Transverse colon (tissue), 4 donors: ENCODE measurements at regions not wholly inside any gene's neighbourhood (a gene's known extent, or its start where the extent isn't known, plus 50 kb on each side); places are given as distances from the start of the nearest gene placed in this dataset.

Experiments used
- DNase-seq: peaks from one replicate; pipeline ENCODE4 v3.0.0-alpha.2; 2019
- H3K27ac ChIP-seq, 4 donors: fragments of 200-600 bp; sonication (generic); 2 replicates each; pipeline ENCODE4 v1.5.1; 2016 to 2018; ENCODE audit warnings: inconsistent platforms in 4 of 4
- H3K27me3 ChIP-seq: fragments of 200-600 bp; sonication (generic); 2 replicates; pipeline ENCODE4 v1.5.1; 2017; ENCODE audit warnings: inconsistent platforms
- H3K36me3 ChIP-seq, 4 donors: fragments of 200-600 bp; sonication (generic); 2 replicates each; pipeline ENCODE4 v1.5.1; 2017 to 2019; ENCODE audit warnings: inconsistent platforms in 4 of 4
- H3K4me1 ChIP-seq, 4 donors: fragments of 200-600 bp; sonication (generic); 2 replicates each; pipeline ENCODE4 v1.5.1; 2017 to 2020; ENCODE audit warnings: inconsistent platforms in 4 of 4
- H3K4me3 ChIP-seq, 4 donors: fragments of 200-600 bp; sonication (generic); 1 replicate in 1 of 4; 2 replicates in 3 of 4; pipeline versions ENCODE4 v1.5.1 to v1.6.1; 2017 to 2019; ENCODE audit warnings: inconsistent platforms in 4 of 4
- H3K9me3 ChIP-seq, 2 donors: fragments of 200-600 bp; sonication (generic); 2 replicates each; pipeline ENCODE4 v1.5.1; 2017 to 2019; ENCODE audit warnings: inconsistent platforms in 2 of 2
- CTCF ChIP-seq, 5 experiments: fragments of 200-600 bp in 3 of 5; fragments of 450-650 bp in 2 of 5; sonication (generic) in 3 of 5; IDR thresholded peaks; 1 replicate in 2 of 5; 2 replicates in 3 of 5; pipeline ENCODE4 v1.5.1; 2016 to 2017; ENCODE audit warnings: antibody characterized with exemption in 5 of 5, inconsistent platforms in 3 of 5, mild to moderate bottlenecking in 2 of 5, moderate library complexity in 1 of 5
- EP300 ChIP-seq: sonication (generic); formaldehyde crosslinking; IDR thresholded peaks from one replicate; pipeline ENCODE4 v1.6.1; 2017; ENCODE audit warnings: antibody characterized with exemption, low read depth
- POLR2A ChIP-seq: fragments of 450-650 bp; IDR thresholded peaks from one replicate; pipeline ENCODE4 v1.6.1; 2016; ENCODE audit warnings: antibody characterized with exemption, mild to moderate bottlenecking, moderate library complexity
- POLR2AphosphoS5 ChIP-seq, 3 donors: sonication (generic); formaldehyde crosslinking; IDR thresholded peaks; one replicate each; pipeline ENCODE4 v1.6.1; 2016; ENCODE audit warnings: antibody characterized with exemption in 3 of 3
- WGBS, 2 donors: methylation state at CpG; one replicate each; pipeline ENCODE4 v1.1.5; 2018; ENCODE audit warnings: low coverage in 1 of 2; 5-methylcytosine and 5-hydroxymethylcytosine counted together
- in situ Hi-C, 4 donors: fragments of 200-750 bp; cut with MboI; loops; one replicate each; pipeline versions ENCODE4 v1.15.0 to v1.15.1; 2017; ENCODE audit warnings: low sequenced_read_pairs in 3 of 4, low pct_ligation_motif_present in 1 of 4, low pct_unique_long_range_greater_than_20kb in 1 of 4
- intact Hi-C: fragments of 100-400 bp; cut with DNase I; formaldehyde crosslinking; loops from one replicate; pipeline ENCODE4 v1.15.1; 2023; ENCODE audit warnings: low total_unique reads

- Histone ChIP-seq H3K36me3 (no peaks in the 10 kb centered on the region), H3K4me1 (no peaks in the 10 kb centered on the region), H3K9me3 (no peaks in the 10 kb centered on the region), H3K27ac (no peak overlapping the region), H3K4me3 (no peak overlapping the region), H3K27me3 (no peaks in the 10 kb centered on the region)
- TF ChIP-seq POLR2AphosphoS5 (IDR thresholded peaks at IDR 0.05) (no peak), EP300 (no peak), CTCF (IDR thresholded peaks at IDR 0.05) (no peak), POLR2A (no peak)
- intact Hi-C loops: no loop called here
- whole genome bisulfite sequencing, 2 donors: 0 to 26% methylated on average over 1 of the region's 1 CpG
- in situ Hi-C loops: no loop called here
- no peak for DNase-seq
Measured at GRCh38 chr6:22017272-22017671, 279.6 kb downstream of the PRL start.

- DNase-seq: no peak
- in situ Hi-C loops (no loop called here), intact Hi-C loops (no loop called here)
- Histone ChIP-seq H3K9me3 (no peaks in the 10 kb centered on the region), H3K36me3 (no peaks in the 10 kb centered on the region), H3K4me1 (no peaks in the 10 kb centered on the region), H3K4me3 (no peak overlapping the region), H3K27me3 (no peaks in the 10 kb centered on the region), H3K27ac (no peak overlapping the region)
- WGBS, 2 donors: 59 to 79% methylated on average over 4 of the region's 4 CpGs
- no peak for TF ChIP-seq POLR2A
- TF ChIP-seq POLR2AphosphoS5 (IDR thresholded peaks at IDR 0.05): no peak
- no peak for TF ChIP-seq EP300
- TF ChIP-seq CTCF (IDR thresholded peaks at IDR 0.05): no peak
Measured at GRCh38 chr6:22017766-22018165, 279.1 kb downstream of the PRL start.

- no peaks in the 10 kb centered on the region for H3K4me1 ChIP-seq
- no peak for DNase-seq
- H3K9me3 ChIP-seq: no peaks in the 10 kb centered on the region
- intact Hi-C loops: no loop called here
- WGBS, 2 donors: 83 to 91% methylated on average over 4 to 5 of the region's 5 CpGs
- no peak for TF ChIP-seq POLR2AphosphoS5 (IDR thresholded peaks at IDR 0.05)
- TF ChIP-seq EP300: no peak
- TF ChIP-seq POLR2A: no peak
- no peak for TF ChIP-seq CTCF (IDR thresholded peaks at IDR 0.05)
- H3K4me3 ChIP-seq: no peak overlapping the region
- H3K27ac ChIP-seq: no peak overlapping the region
- H3K27me3 ChIP-seq: no peaks in the 10 kb centered on the region
- no peaks in the 10 kb centered on the region for H3K36me3 ChIP-seq
- in situ Hi-C loops: no loop called here
Measured at GRCh38 chr6:22019857-22020256, 277.0 kb downstream of the PRL start.

- Histone ChIP-seq H3K27me3 (no peaks in the 10 kb centered on the region), H3K9me3 (no peaks in the 10 kb centered on the region), H3K27ac (no peak overlapping the region), H3K4me3 (no peak overlapping the region), H3K4me1 (peaks cover 0 to 4% (median under 1%) of the 10 kb centered on the region in 4 donors), H3K36me3 (no peaks in the 10 kb centered on the region)
- WGBS, 2 donors: 63 to 76% methylated on average over 5 of the region's 5 CpGs
- intact Hi-C loops (no loop called here), in situ Hi-C loops (no loop called here)
- no peak for DNase-seq
- TF ChIP-seq EP300 (no peak), CTCF (IDR thresholded peaks at IDR 0.05) (no peak), POLR2A (no peak), POLR2AphosphoS5 (IDR thresholded peaks at IDR 0.05) (no peak)
Measured at GRCh38 chr6:22020299-22021003, 276.4 kb downstream of the PRL start.
